Lower leg skin (tissue), 3 donors: ENCODE measurements at regions not wholly inside any gene's neighbourhood (a gene's known extent, or its start where the extent isn't known, plus 50 kb on each side); places are given as distances from the start of the nearest gene placed in this dataset.

ENCODE experiments used
- POLR2A ChIP-seq, 2 donors: fragments of 450-650 bp; IDR thresholded peaks; one replicate each; pipeline ENCODE4 v1.6.1; 2016 to 2017; ENCODE audit warnings: antibody characterized with exemption in 2 of 2, mild to moderate bottlenecking in 1 of 2, moderate library complexity in 1 of 2
- TF ChIP-seq, protein P1 (sequence below), 3 donors: fragments of 450-650 bp; IDR thresholded peaks; one replicate each; pipeline ENCODE4 v1.5.1; 2016; ENCODE audit warnings: antibody characterized with exemption in 3 of 3, mild to moderate bottlenecking in 3 of 3, moderate library complexity in 2 of 3

DNA sequence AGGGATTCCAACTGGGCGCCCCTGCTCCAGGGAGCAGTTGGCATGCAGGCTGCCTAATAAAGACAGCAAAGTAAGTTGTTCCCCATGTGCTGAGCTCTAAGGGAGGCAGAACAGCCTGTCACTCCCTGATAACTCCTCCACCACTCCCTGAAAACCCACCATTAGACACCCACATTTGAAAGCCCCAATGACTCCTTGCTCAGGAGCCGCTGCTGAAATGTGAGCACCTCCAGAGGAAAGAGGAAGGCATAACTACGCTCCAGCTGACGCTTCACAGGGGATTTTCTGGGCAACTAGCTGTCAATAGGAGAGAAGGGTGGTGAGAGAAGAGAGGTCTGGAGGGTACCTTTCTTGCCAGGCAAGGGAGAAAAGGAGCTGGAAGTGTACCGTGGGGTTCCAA, 62.5 kb downstream of the NPY1R start:
- TF ChIP-seq, protein P1, sequence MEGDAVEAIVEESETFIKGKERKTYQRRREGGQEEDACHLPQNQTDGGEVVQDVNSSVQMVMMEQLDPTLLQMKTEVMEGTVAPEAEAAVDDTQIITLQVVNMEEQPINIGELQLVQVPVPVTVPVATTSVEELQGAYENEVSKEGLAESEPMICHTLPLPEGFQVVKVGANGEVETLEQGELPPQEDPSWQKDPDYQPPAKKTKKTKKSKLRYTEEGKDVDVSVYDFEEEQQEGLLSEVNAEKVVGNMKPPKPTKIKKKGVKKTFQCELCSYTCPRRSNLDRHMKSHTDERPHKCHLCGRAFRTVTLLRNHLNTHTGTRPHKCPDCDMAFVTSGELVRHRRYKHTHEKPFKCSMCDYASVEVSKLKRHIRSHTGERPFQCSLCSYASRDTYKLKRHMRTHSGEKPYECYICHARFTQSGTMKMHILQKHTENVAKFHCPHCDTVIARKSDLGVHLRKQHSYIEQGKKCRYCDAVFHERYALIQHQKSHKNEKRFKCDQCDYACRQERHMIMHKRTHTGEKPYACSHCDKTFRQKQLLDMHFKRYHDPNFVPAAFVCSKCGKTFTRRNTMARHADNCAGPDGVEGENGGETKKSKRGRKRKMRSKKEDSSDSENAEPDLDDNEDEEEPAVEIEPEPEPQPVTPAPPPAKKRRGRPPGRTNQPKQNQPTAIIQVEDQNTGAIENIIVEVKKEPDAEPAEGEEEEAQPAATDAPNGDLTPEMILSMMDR (IDR thresholded peaks at IDR 0.05), result no peak
- no peak for TF ChIP-seq POLR2A (IDR thresholded peaks at IDR 0.05)
